ENCODE measurements at regions not wholly inside any gene's neighbourhood (a gene's known extent, or its start where the extent isn't known, plus 50 kb on each side); places are given as distances from the start of the nearest gene placed in this dataset.

DNA sequence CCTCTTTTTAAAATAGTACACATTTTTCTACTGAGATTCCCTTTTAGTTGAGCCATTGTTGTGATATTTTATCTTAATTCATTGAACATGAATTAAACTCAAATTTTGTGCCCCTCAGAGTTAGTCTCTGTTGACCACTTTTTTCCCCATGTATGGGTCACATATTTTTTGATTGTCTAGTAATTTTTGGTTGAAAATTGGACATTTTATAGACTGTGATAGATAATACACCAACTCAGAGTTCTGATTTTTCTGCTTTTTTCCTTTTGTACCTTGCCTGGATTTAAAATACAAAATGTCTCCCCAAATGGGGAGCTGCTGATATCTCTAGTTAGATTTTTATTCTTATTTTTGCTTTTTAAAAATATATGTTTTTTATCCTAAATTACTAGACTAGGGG lies 291.8 kb upstream of the CITED2 start:
- Histone ChIP-seq H3K27me3 (ENCODE audit: insufficient read depth, low read length) (no peaks in the 10 kb centered on the region), H3K4me3 (ENCODE audit: low read length) (no peak overlapping the region), H2AFZ (ENCODE audit: low read depth, low read length) (no peak overlapping the region), H3K4me1 (ENCODE audit: insufficient read depth, low read length) (no peaks in the 10 kb centered on the region), H3K36me3 (ENCODE audit: insufficient read depth, low read length) (no peaks in the 10 kb centered on the region), H3K9me3 (ENCODE audit: low read length) (no peaks in the 10 kb centered on the region)

DNA sequence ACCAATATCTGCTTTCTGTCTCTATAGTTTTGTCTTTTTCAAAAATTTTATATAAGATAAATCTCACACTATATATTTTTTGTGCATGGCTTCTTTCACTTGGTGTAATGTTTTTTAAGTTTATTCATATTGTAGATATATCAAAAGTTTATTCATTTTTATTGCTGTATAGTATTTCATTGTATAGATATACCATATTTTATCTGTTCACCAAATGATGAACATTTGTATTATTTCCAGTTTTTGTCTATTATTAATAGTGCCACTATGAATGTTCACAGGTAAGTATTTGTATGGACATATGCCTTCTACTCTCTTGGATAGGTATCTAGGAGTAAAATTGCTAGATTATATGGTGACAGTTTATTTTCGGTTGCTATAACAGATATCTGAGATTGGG lies 289.5 kb upstream of the CITED2 start:
- H3K4me3 ChIP-seq (ENCODE audit: low read length) = no peak overlapping the region
- H2AFZ ChIP-seq (ENCODE audit: low read depth, low read length) = no peak overlapping the region
- H3K9me3 ChIP-seq (ENCODE audit: low read length) = no peaks in the 10 kb centered on the region
- no peaks in the 10 kb centered on the region for H3K4me1 ChIP-seq (ENCODE audit: insufficient read depth, low read length)
- H3K36me3 ChIP-seq (ENCODE audit: insufficient read depth, low read length) = no peaks in the 10 kb centered on the region
- H3K27me3 ChIP-seq (ENCODE audit: insufficient read depth, low read length) = no peaks in the 10 kb centered on the region

DNA sequence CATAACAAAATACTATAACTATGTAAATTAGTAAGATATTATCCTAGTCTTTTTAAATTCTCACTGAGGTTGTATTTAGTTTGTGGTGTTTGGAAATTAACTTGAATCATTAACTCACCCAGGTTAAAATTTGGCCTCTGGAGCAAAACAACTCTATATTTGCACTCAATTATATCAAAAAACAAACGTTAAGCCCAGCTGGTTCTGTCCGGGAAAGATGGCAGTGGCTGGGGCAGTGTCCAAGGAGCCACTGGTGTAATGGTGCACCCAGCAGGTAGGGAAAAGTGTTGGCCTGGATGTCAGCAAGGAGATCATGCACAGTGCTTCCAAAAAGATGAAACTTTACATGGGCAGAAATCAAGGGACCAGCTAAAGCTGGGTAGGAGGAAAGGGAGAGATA lies 285.3 kb upstream of the CITED2 start:
- Histone ChIP-seq H2AFZ (ENCODE audit: low read depth, low read length) (no peak overlapping the region), H3K4me1 (ENCODE audit: insufficient read depth, low read length) (peaks cover 17% of the 10 kb centered on the region), H3K9me3 (ENCODE audit: low read length) (no peaks in the 10 kb centered on the region), H3K4me3 (ENCODE audit: low read length) (no peak overlapping the region), H3K27me3 (ENCODE audit: insufficient read depth, low read length) (no peaks in the 10 kb centered on the region), H3K36me3 (ENCODE audit: insufficient read depth, low read length) (no peaks in the 10 kb centered on the region)

DNA sequence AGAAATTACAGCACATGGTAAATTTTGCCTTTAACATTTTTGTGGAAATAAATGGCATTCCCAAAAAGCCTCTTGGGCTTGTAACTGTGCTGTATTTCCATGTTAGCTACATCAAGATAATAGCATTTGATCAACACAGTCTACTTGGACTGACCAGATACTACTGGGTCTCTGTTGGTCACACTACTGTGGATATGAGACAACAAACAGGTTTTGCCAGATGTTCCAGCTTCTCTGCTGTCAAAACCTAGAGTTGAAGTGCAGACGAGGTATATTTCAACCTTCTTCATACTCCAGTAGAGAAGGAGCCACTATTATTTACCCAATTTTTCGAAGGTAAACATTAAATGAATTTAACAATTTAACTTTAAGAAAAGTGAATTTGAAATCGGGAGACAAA lies 284.7 kb upstream of the CITED2 start:
- no peak overlapping the region for H2AFZ ChIP-seq (ENCODE audit: low read depth, low read length)
- H3K27me3 ChIP-seq (ENCODE audit: insufficient read depth, low read length) = no peaks in the 10 kb centered on the region
- H3K36me3 ChIP-seq (ENCODE audit: insufficient read depth, low read length) = no peaks in the 10 kb centered on the region
- no peak overlapping the region for H3K4me3 ChIP-seq (ENCODE audit: low read length)
- H3K9me3 ChIP-seq (ENCODE audit: low read length) = no peaks in the 10 kb centered on the region
- peaks cover 21% of the 10 kb centered on the region for H3K4me1 ChIP-seq (ENCODE audit: insufficient read depth, low read length)

DNA sequence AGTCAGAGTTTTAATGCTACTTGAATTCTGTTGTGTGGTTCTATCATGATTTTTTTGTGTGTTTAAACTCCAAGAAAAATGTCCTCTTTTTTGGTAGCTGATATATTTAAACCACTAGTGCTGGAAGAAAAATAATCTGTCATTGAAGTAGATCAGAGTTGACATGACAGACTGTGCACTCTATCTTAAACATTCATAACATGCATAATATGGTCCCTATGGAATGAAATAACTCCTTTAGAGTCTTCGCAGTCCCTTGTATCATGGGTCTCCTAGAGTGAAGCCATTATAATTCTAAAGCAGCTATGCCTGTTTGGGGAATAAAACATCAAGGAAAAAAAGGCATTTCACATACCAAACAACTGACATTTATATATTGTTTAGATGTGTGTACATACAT lies 282.7 kb upstream of the CITED2 start:
- H3K36me3 ChIP-seq (ENCODE audit: insufficient read depth, low read length) = no peaks in the 10 kb centered on the region
- peaks cover 36% of the 10 kb centered on the region for H3K4me1 ChIP-seq (ENCODE audit: insufficient read depth, low read length)
- no peak overlapping the region for H3K4me3 ChIP-seq (ENCODE audit: low read length)
- no peak overlapping the region for H2AFZ ChIP-seq (ENCODE audit: low read depth, low read length)
- no peaks in the 10 kb centered on the region for H3K27me3 ChIP-seq (ENCODE audit: insufficient read depth, low read length)
- no peaks in the 10 kb centered on the region for H3K9me3 ChIP-seq (ENCODE audit: low read length)

DNA sequence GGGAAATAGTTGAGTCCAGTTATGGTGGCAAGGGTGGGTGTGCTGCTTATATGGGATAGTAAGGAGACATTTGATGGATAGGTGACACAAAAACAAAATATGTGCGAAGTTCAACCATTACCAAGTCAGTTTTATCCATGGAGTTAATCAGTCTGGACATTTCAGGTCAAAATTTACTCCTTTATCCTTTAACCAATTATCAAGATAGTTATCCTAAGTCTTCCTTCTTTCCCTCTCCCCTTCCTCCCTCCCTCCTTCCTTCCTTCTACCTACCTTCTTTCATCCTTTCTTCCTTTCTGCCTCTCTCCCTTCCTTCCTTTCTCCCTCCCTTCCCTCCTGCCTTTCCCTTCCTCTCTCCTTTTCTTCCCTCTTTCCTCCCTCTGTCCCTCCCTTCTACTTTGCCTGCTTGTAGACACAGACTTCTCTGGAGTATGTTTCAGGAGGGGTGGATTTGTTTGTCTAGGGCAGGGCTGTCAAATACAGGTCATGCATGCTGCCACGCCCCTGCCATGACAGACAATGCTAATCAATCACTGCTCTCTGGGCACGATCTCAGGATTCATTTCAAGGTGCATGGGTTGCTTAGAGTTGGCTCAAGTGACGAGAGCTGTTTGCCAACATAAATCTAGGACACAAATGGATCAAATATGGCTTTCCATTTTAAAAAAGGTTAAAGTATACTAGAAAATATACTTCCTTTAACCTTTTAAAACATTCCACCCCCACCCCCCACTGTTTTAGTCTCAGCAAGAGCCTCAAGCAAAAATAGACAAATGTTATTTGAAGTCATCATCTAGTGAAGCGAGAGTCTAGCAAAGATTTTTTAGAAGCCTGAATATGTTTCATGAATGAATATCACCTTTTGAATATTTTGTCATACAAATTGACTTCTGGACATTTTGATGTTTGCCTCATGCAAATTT lies 281.6 kb upstream of the CITED2 start:
- no peak overlapping the region for H3K4me3 ChIP-seq (ENCODE audit: low read length)
- no peak overlapping the region for H2AFZ ChIP-seq (ENCODE audit: low read depth, low read length)
- H3K9me3 ChIP-seq (ENCODE audit: low read length) = no peaks in the 10 kb centered on the region

DNA sequence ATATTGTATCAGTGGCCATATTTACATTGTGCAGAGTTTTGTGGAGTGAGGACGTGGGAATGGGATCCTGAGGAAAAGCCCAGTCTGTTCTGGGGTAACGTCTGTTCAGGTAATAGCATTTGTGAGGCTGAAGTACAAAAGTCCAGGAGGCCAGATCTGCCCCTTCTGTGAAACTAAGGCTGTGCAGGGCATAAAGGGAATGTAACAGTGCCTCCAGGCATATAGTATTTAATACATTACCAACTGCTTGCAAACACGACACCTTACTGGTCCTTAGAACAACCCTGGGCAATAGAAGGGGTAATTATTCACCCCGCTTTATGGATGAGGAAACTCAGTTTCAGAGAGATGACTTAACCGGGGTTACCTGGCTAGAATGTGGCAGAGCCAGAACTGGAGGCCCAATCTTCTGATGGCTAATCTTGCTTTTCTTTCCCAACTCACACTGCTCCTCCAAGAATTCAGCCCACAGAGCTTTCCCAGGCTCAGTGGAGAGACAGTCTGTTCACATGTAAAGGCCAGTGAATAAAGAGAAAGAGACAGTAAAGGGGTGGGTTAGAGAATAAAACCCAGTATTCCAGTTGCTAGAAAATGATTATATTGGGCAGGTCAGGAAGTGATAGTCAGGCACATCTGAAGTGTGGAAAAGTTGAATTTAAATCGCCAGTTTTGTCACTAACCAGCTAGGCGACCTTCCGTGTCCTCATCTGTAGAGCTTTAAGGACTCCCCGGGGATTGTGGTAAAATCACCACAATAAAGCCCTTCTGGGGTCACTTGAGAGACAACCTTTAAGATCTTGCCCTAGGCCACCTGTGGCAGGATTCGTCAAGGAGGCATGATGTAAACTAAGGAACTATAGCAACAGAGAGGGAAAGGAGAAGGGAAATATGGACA lies 280.7 kb upstream of the CITED2 start:
- H3K4me3 ChIP-seq (ENCODE audit: low read length) = no peak overlapping the region

More for the DNA sequence above, 281.6 kb upstream of the CITED2 start:
- no peaks in the 10 kb centered on the region for H3K36me3 ChIP-seq (ENCODE audit: insufficient read depth, low read length)
- H3K27me3 ChIP-seq (ENCODE audit: insufficient read depth, low read length) = no peaks in the 10 kb centered on the region
- H3K4me1 ChIP-seq (ENCODE audit: insufficient read depth, low read length) = peaks cover 36% of the 10 kb centered on the region

DNA sequence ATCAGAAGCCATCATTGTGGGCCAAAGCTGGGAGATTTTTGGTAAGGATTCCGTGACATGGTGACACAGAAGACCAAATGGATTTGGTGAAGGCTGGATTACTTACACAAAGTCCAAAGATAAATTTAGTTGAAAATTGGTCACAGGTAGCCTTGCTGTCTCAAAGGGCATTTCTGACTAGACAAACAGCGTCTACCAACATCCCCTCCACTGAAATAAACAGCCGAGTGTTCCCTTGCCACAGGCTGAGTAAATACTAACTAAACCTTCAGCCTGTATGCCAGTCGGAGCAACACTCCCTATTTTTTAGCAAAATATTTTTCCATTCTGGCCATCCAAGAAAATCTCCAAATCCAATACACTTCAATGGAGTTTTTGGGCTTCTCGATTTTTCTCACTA lies 279.9 kb upstream of the CITED2 start:
- Histone ChIP-seq H3K9me3 (ENCODE audit: low read length) (no peaks in the 10 kb centered on the region), H3K4me1 (ENCODE audit: insufficient read depth, low read length) (peaks cover 36% of the 10 kb centered on the region), H3K4me3 (ENCODE audit: low read length) (no peak overlapping the region), H3K27me3 (ENCODE audit: insufficient read depth, low read length) (no peaks in the 10 kb centered on the region), H2AFZ (ENCODE audit: low read depth, low read length) (no peak overlapping the region), H3K36me3 (ENCODE audit: insufficient read depth, low read length) (no peaks in the 10 kb centered on the region)

More for the DNA sequence above, 280.7 kb upstream of the CITED2 start:
- no peaks in the 10 kb centered on the region for H3K27me3 ChIP-seq (ENCODE audit: insufficient read depth, low read length)
- peaks cover 36% of the 10 kb centered on the region for H3K4me1 ChIP-seq (ENCODE audit: insufficient read depth, low read length)
- no peaks in the 10 kb centered on the region for H3K36me3 ChIP-seq (ENCODE audit: insufficient read depth, low read length)
- H2AFZ ChIP-seq (ENCODE audit: low read depth, low read length) = no peak overlapping the region
- H3K9me3 ChIP-seq (ENCODE audit: low read length) = no peaks in the 10 kb centered on the region

DNA sequence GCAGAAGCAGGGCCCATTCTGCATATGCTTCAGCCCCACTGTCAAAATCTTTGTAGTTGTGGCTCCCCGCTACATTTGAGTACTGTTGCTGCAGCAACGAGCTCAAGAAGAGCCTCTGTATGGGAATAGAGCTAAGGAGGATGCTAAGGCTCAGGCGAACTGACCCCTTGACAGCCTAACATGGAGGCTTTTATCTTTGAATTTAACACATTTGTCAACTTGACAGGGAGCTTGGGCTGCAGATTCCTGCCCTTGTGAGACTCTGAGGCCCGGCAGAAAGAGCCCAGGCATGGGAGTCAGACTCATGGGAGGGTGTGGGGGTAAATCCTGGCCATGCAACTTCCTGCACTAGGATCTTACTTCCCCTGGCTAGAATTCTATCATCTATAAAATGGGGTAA lies 278.7 kb upstream of the CITED2 start:
- Histone ChIP-seq H3K4me3 (ENCODE audit: low read length) (no peak overlapping the region), H2AFZ (ENCODE audit: low read depth, low read length) (no peak overlapping the region), H3K27me3 (ENCODE audit: insufficient read depth, low read length) (no peaks in the 10 kb centered on the region), H3K4me1 (ENCODE audit: insufficient read depth, low read length) (peaks cover 39% of the 10 kb centered on the region), H3K9me3 (ENCODE audit: low read length) (no peaks in the 10 kb centered on the region), H3K36me3 (ENCODE audit: insufficient read depth, low read length) (no peaks in the 10 kb centered on the region)

DNA sequence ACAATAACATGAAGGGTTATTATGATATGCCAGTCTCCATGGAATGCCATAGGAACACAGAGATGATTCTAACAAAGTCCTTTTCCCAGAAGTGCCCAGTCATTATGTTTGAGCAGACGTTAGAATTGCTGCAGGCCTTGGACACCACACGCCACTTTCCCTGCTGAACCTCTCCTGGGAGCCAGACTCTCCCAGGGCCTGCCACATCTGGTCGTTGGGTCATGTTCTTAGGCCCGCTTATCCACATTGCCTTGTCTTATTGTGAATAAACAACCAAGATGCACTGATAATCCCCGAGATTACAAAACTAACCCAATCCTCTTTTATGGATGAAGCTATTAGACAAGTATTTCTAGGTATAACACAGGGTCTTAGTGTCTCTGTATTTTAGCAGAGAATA lies 276.5 kb upstream of the CITED2 start:
- no peak overlapping the region for H3K4me3 ChIP-seq (ENCODE audit: low read length)
- no peak overlapping the region for H2AFZ ChIP-seq (ENCODE audit: low read depth, low read length)
- H3K27me3 ChIP-seq (ENCODE audit: insufficient read depth, low read length) = no peaks in the 10 kb centered on the region

DNA sequence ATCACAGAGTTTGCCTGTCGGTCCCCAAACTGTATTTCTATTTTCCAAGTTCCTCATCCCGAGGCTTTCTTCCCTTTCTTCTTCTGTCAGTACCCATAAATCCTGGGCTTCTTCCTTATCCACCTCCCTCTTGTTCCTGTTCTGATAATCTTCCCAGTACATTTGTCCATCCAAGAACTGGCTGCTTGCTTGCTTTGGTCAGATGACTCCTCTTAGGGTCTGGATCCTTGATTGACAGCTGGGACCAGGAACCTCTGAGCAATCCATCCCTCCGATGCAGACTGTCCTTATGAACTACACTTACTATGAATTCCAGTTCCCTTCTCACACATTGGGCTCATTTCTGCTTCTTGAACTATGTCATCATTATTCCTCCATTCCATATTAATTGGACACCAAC lies 275.3 kb upstream of the CITED2 start:
- H2AFZ ChIP-seq (ENCODE audit: low read depth, low read length) = no peak overlapping the region
- H3K36me3 ChIP-seq (ENCODE audit: insufficient read depth, low read length) = no peaks in the 10 kb centered on the region
- no peaks in the 10 kb centered on the region for H3K27me3 ChIP-seq (ENCODE audit: insufficient read depth, low read length)
- H3K4me1 ChIP-seq (ENCODE audit: insufficient read depth, low read length) = peaks cover 22% of the 10 kb centered on the region
- no peak overlapping the region for H3K4me3 ChIP-seq (ENCODE audit: low read length)
- H3K9me3 ChIP-seq (ENCODE audit: low read length) = peaks cover 3% of the 10 kb centered on the region

More for the DNA sequence above, 276.5 kb upstream of the CITED2 start:
- Histone ChIP-seq H3K9me3 (ENCODE audit: low read length) (peaks cover 3% of the 10 kb centered on the region), H3K36me3 (ENCODE audit: insufficient read depth, low read length) (no peaks in the 10 kb centered on the region), H3K4me1 (ENCODE audit: insufficient read depth, low read length) (peaks cover 34% of the 10 kb centered on the region)

DNA sequence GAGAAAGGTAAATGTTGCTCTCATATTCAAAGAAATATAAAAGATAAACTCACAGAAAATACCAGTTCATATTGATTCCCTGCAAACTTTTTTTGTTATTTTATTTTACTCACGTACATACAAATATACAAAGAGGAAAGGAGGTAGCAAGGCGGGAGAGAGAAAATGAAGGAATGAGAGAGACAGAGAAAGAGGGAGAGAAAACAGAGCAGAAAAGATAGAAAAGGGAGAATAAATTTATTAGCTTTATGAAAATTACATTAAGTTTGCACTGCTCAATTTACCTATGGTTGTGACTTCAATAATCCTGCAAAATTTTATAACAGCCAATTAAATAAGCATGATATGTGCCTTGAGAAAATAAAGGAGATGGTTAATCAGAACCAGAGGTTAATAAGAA lies 274.7 kb upstream of the CITED2 start:
- no peak overlapping the region for H3K4me3 ChIP-seq (ENCODE audit: low read length)
- peaks cover 18% of the 10 kb centered on the region for H3K4me1 ChIP-seq (ENCODE audit: insufficient read depth, low read length)
- peak overlapping the region; percentile 41 for H2AFZ ChIP-seq (ENCODE audit: low read depth, low read length)
- peaks cover 3% of the 10 kb centered on the region for H3K9me3 ChIP-seq (ENCODE audit: low read length)
- no peaks in the 10 kb centered on the region for H3K36me3 ChIP-seq (ENCODE audit: insufficient read depth, low read length)
- H3K27me3 ChIP-seq (ENCODE audit: insufficient read depth, low read length) = no peaks in the 10 kb centered on the region

DNA sequence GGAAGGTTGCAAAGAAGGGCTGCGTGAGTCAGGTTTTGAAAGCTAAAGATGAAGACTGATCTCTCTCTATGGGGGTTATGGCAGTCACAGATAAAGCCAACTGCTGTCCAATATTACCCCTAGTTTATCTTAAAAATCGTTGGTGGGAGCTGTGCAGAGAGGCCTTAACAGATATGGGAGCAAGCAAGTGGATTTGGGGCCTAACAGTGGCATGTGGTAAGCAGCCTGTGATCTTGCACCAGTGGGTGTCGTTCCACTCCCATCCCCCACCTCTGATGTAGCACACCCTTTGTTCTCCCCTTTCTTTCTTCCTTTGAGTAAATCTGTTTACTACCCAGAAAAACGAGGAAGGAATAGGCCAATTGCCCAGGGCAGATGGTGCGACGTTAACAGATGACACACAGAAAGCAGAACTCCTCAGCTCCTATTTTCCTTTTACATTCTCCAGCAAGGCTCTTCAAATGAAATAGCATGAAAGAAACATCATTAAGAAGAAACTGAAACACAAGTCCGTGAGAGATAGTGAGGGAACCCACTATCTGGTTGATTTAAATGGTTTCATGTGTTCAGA lies 274.1 kb upstream of the CITED2 start:
- Histone ChIP-seq H2AFZ (ENCODE audit: low read depth, low read length) (peak overlapping the region; percentile 41), H3K4me1 (ENCODE audit: insufficient read depth, low read length) (peaks cover 12% of the 10 kb centered on the region), H3K4me3 (ENCODE audit: low read length) (no peak overlapping the region), H3K27me3 (ENCODE audit: insufficient read depth, low read length) (no peaks in the 10 kb centered on the region), H3K36me3 (ENCODE audit: insufficient read depth, low read length) (no peaks in the 10 kb centered on the region), H3K9me3 (ENCODE audit: low read length) (peaks cover 3% of the 10 kb centered on the region)

Measured in neuron (in vitro differentiated cells).